Ishikawa (cell line): ENCODE measurements at regions not wholly inside any gene's neighbourhood (a gene's known extent, or its start where the extent isn't known, plus 50 kb on each side); places are given as distances from the start of the nearest gene placed in this dataset.

Experiments used
- CEBPB ChIP-seq: IDR thresholded peaks from 2 replicates; pipeline ENCODE4 v1.6.1; 2012
- CREB1 ChIP-seq: IDR thresholded peaks from 2 replicates; pipeline ENCODE4 v1.6.1; 2012; ENCODE audit warnings: low read depth
- EGR1 ChIP-seq: IDR thresholded peaks from 2 replicates; pipeline ENCODE4 v1.6.1; 2012
- EP300 ChIP-seq: IDR thresholded peaks from 2 replicates; pipeline ENCODE4 v1.6.1; 2012; ENCODE audit warnings: borderline replicate concordance
- FOXM1 ChIP-seq: IDR thresholded peaks from 2 replicates; pipeline ENCODE4 v1.6.1; 2012; ENCODE audit warnings: low read depth, borderline replicate concordance
- MAX ChIP-seq: IDR thresholded peaks from 2 replicates; pipeline ENCODE4 v1.6.1; 2012
- NFIC ChIP-seq: IDR thresholded peaks from 2 replicates; pipeline ENCODE4 v1.6.1; 2012
- RAD21 ChIP-seq: IDR thresholded peaks from 2 replicates; pipeline ENCODE4 v1.6.1; 2012; ENCODE audit warnings: low read depth
- REST ChIP-seq: IDR thresholded peaks from 2 replicates; pipeline ENCODE4 v1.6.1; 2012; ENCODE audit warnings: low read depth, mild to moderate bottlenecking
- TAF1 ChIP-seq: IDR thresholded peaks from 2 replicates; pipeline ENCODE4 v1.6.1; 2012; ENCODE audit warnings: low read depth, mild to moderate bottlenecking
- TCF12 ChIP-seq: IDR thresholded peaks from 2 replicates; pipeline ENCODE4 v1.6.1; 2012; ENCODE audit warnings: low read depth
- TEAD4 ChIP-seq: IDR thresholded peaks from 2 replicates; pipeline ENCODE4 v1.6.1; 2012
- USF1 ChIP-seq: IDR thresholded peaks from 2 replicates; pipeline ENCODE4 v1.6.1; 2012
- YY1 ChIP-seq: IDR thresholded peaks from 2 replicates; pipeline ENCODE4 v1.6.1; 2012; ENCODE audit warnings: low read depth
- ZBTB7A ChIP-seq: IDR thresholded peaks from 2 replicates; pipeline ENCODE4 v1.6.1; 2012; ENCODE audit warnings: low read depth

- TF ChIP-seq CEBPB, result no peak
- no peak for TF ChIP-seq TEAD4
- no peak for TF ChIP-seq NFIC
- TF ChIP-seq YY1, result no peak
- TF ChIP-seq RAD21, result no peak
- TF ChIP-seq REST, result no peak
- no peak for TF ChIP-seq MAX
- TF ChIP-seq ZBTB7A, result no peak
- TF ChIP-seq EP300, result no peak
- no peak for TF ChIP-seq TCF12
- no peak for TF ChIP-seq FOXM1
- TF ChIP-seq TAF1, result no peak
- no peak for TF ChIP-seq EGR1
- no peak for TF ChIP-seq CREB1
- TF ChIP-seq USF1, result no peak
Observed at GRCh38 chr11:38988908-38989307, 2390.9 kb upstream of the RAG2 start.

GRCh38 chr11:38972220-38972619 is 2374.2 kb upstream of the RAG2 start:
- TF ChIP-seq USF1 (no peak), CREB1 (no peak), NFIC (no peak), TAF1 (no peak), FOXM1 (no peak), CEBPB (no peak)

- no peak for TF ChIP-seq NFIC
- TF ChIP-seq RAD21, result no peak
- TF ChIP-seq EGR1, result no peak
- TF ChIP-seq EP300, result no peak
- TF ChIP-seq YY1, result no peak
- no peak for TF ChIP-seq ZBTB7A
- TF ChIP-seq MAX, result no peak
- no peak for TF ChIP-seq CEBPB
- TF ChIP-seq USF1, result no peak
- TF ChIP-seq REST, result no peak
- no peak for TF ChIP-seq CREB1
- TF ChIP-seq TCF12, result no peak
- TF ChIP-seq TAF1, result no peak
- no peak for TF ChIP-seq TEAD4
- no peak for TF ChIP-seq FOXM1
Observed at GRCh38 chr11:38971141-38971540, 2373.1 kb upstream of the RAG2 start.

GRCh38 chr11:38968951-38969350 is 2370.9 kb upstream of the RAG2 start:
- no peak for TF ChIP-seq REST
- TF ChIP-seq TAF1, result no peak
- TF ChIP-seq ZBTB7A, result no peak
- no peak for TF ChIP-seq EP300
- TF ChIP-seq USF1, result no peak
- TF ChIP-seq CREB1, result no peak
- no peak for TF ChIP-seq FOXM1
- no peak for TF ChIP-seq NFIC
- no peak for TF ChIP-seq TEAD4
- TF ChIP-seq CEBPB, result no peak
- TF ChIP-seq RAD21, result no peak
- TF ChIP-seq EGR1, result no peak
